HepG2 (cell line): ENCODE measurements at regions not wholly inside any gene's neighbourhood (a gene's known extent, or its start where the extent isn't known, plus 50 kb on each side); places are given as distances from the start of the nearest gene placed in this dataset.

Experiments
- ATAC-seq: fragments of 200-7000 bp; cut with Tn5 transposase; 3 replicates; pipeline ENCODE4 v1.9.1; 2020; ENCODE audit warnings: mild to moderate bottlenecking, moderate library complexity
- BruUV-seq: library from RNA; stranded (reverse); fragments of 400-500 nt; replicated peaks from 2 replicates; lab custom pipeline; 2021; lab: Mats Ljungman, UMichigan
- CTCF ChIA-PET: fragments of 300-600 bp; formaldehyde crosslinking; extraction: SDS; loops from one replicate; lab custom pipeline; 2021; ENCODE audit warnings: low total read pairs, inconsistent platforms, low intra/inter-chr PET ratio; lab: Yijun Ruan, JAX
- POLR2A ChIA-PET: fragments of 350-600 bp; sonication (Branson Sonifier 250); formaldehyde crosslinking; loops from one replicate; lab custom pipeline; 2020; ENCODE audit warnings: antibody characterized with exemption, inconsistent platforms; lab: Yijun Ruan, JAX
- DNase-seq: peaks from one replicate; pipeline ENCODE4 v3.0.0-alpha.2; 2015; ENCODE audit warnings: low spot score
- FAIRE-seq: peaks from 3 replicates; lab custom pipeline; 2011; peaks lifted over from hg19 to GRCh38; lab: Jason Lieb, UNC
- H2AFZ ChIP-seq: one replicate; pipeline ENCODE4 v1.6.1; 2011; ENCODE audit warnings: low read length, inconsistent platforms
- H3K27ac ChIP-seq: fragments of 300-600 bp; 3 replicates; pipeline ENCODE4 v1.8.0; 2011; ENCODE audit warnings: mixed run types, mild to moderate bottlenecking, mixed read lengths, low read length, inconsistent platforms; ENCODE audit not compliant: insufficient read depth; ENCODE audit errors: extremely low read length
- H3K27me3 ChIP-seq, 2 experiments: fragments of 200-600 bp in 1 of 2; 2 replicates in 1 of 2; 3 replicates in 1 of 2; pipeline versions ENCODE4 v1.6.0 to v1.8.0; 2011; ENCODE audit warnings: low read length in 2 of 2, mild to moderate bottlenecking in 2 of 2, moderate library complexity in 2 of 2, inconsistent platforms in 1 of 2; ENCODE audit not compliant: insufficient read depth in 2 of 2, control insufficient read depth in 1 of 2
- H3K36me3 ChIP-seq, 2 experiments: fragments of 200-600 bp in 1 of 2; replicated peaks in 1 of 2; 2 replicates in 1 of 2; 3 replicates in 1 of 2; pipeline versions ENCODE4 v1.5.1 to v1.8.0; 2011; ENCODE audit warnings: low read length in 2 of 2, inconsistent platforms in 1 of 2; ENCODE audit not compliant: insufficient read depth in 2 of 2, control insufficient read depth in 1 of 2
- H3K4me1 ChIP-seq: 2 replicates; pipeline ENCODE4 v1.5.1; 2012; ENCODE audit warnings: low read length, inconsistent platforms; ENCODE audit not compliant: insufficient read depth
- H3K4me2 ChIP-seq: 2 replicates; pipeline ENCODE4 v1.6.0; 2011; ENCODE audit warnings: low read depth, low read length, inconsistent platforms
- H3K4me3 ChIP-seq, 3 experiments: fragments of 200-600 bp in 1 of 3; sonication (generic), shearing (Covaris generic) in 1 of 3; replicated peaks in 1 of 3; 2 replicates each; pipeline ENCODE4 v1.5.1; 2011 to 2016; ENCODE audit warnings: low read length in 3 of 3, inconsistent platforms in 2 of 3, low read depth in 2 of 3, mild to moderate bottlenecking in 2 of 3, control low read depth in 1 of 3, mixed read lengths in 1 of 3; ENCODE audit not compliant: insufficient read depth in 1 of 3
- H3K79me2 ChIP-seq: one replicate; pipeline ENCODE4 v1.6.1; 2011; ENCODE audit warnings: low read length, inconsistent platforms; ENCODE audit not compliant: insufficient read depth
- H3K9ac ChIP-seq: 2 replicates; pipeline ENCODE4 v1.6.0; 2011; ENCODE audit warnings: mild to moderate bottlenecking, low read depth, low read length, inconsistent platforms; ENCODE audit not compliant: insufficient read depth
- H3K9me3 ChIP-seq: 2 replicates; pipeline ENCODE4 v1.5.1; 2012; ENCODE audit warnings: mild to moderate bottlenecking, low read length
- H4K20me1 ChIP-seq: 2 replicates; pipeline ENCODE4 v1.6.0; 2011; ENCODE audit warnings: inconsistent platforms, mild to moderate bottlenecking, low read length, moderate library complexity; ENCODE audit not compliant: insufficient read depth
- BORCS8-MEF2B ChIP-seq: sonication (generic); formaldehyde crosslinking; IDR thresholded peaks from 2 replicates; pipeline ENCODE4 v1.8.0; 2022; ENCODE audit warnings: mild to moderate bottlenecking, missing genetic modification reagents
- CREM ChIP-seq, 2 experiments: sonication (generic) in 1 of 2; formaldehyde crosslinking in 1 of 2; IDR thresholded peaks; 2 replicates each; pipeline versions ENCODE4 v1.4.0 to v1.6.1; 2016 to 2020; ENCODE audit warnings: antibody characterized with exemption in 1 of 2, mild to moderate bottlenecking in 1 of 2, missing genetic modification reagents in 1 of 2
- IRF2 ChIP-seq: IDR thresholded peaks from 2 replicates; pipeline ENCODE4 v1.6.1; 2018; ENCODE audit warnings: missing genetic modification reagents, missing compliant biosample characterization
- JUNB ChIP-seq: sonication (generic); formaldehyde crosslinking; IDR thresholded peaks from 2 replicates; pipeline ENCODE4 v1.8.0; 2022; ENCODE audit warnings: missing genetic modification reagents, mild to moderate bottlenecking, borderline replicate concordance
- NCOR1 ChIP-seq: fragments of 200-600 bp; sonication (generic); IDR thresholded peaks from 2 replicates; pipeline ENCODE4 v1.7.0; 2017; ENCODE audit warnings: antibody characterized with exemption, low read length, borderline replicate concordance
- POLR2G ChIP-seq: fragments of 200-400 bp; formaldehyde crosslinking; IDR thresholded peaks from 2 replicates; pipeline ENCODE4 v1.6.1; 2018; ENCODE audit warnings: mild to moderate bottlenecking, low read depth, low read length, moderate library complexity
- RARG ChIP-seq: sonication (generic); formaldehyde crosslinking; IDR thresholded peaks from 2 replicates; pipeline ENCODE4 v1.4.0; 2020; ENCODE audit warnings: low read depth, mild to moderate bottlenecking, missing genetic modification reagents
- ZFAT ChIP-seq: sonication (generic); formaldehyde crosslinking; conservative IDR thresholded peaks from 2 replicates; pipeline ENCODE4 v1.8.1; 2023; ENCODE audit warnings: missing genetic modification reagents, inconsistent platforms
- ZNF138 ChIP-seq: sonication (generic); formaldehyde crosslinking; IDR thresholded peaks from 2 replicates; pipeline ENCODE4 v1.5.0; 2020; ENCODE audit warnings: mild to moderate bottlenecking, low read depth, missing genetic modification reagents
- ZNF292 ChIP-seq: sonication (generic); formaldehyde crosslinking; IDR thresholded peaks from 2 replicates; pipeline ENCODE4 v1.8.1; 2022; ENCODE audit warnings: mild to moderate bottlenecking, low read depth, missing genetic modification reagents, borderline replicate concordance
- ZNF879 ChIP-seq: sonication (generic); formaldehyde crosslinking; IDR thresholded peaks from 2 replicates; pipeline ENCODE4 v1.8.1; 2023; ENCODE audit warnings: missing genetic modification reagents
- WGBS: methylation state at CpG from one replicate; pipeline ENCODE4 v1.1.6; 2017; ENCODE audit warnings: low lambda C conversion rate; 5-methylcytosine and 5-hydroxymethylcytosine counted together
- in situ Hi-C: cut with HindIII; loops from 2 replicates; pipeline ENCODE4 v1.10.0; 2017; ENCODE audit warnings: low pct_unique_long_range_greater_than_20kb; ENCODE audit not compliant: extremely low pct_ligation_motif_present
- intact Hi-C: fragments of 100-400 bp; cut with micrococcal nuclease; formaldehyde crosslinking; loops from one replicate; pipeline ENCODE4 v1.10.0; 2022; ENCODE audit not compliant: unreplicated experiment
- TF ChIP-seq, protein P1 (sequence below): sonication (generic); formaldehyde crosslinking; IDR thresholded peaks from 2 replicates; pipeline ENCODE4 v1.8.1; 2023; ENCODE audit warnings: mild to moderate bottlenecking, missing genetic modification reagents
- TF ChIP-seq, protein P2 (sequence below): sonication (generic); formaldehyde crosslinking; IDR thresholded peaks from 2 replicates; pipeline ENCODE4 v1.4.0; 2020; ENCODE audit warnings: missing genetic modification reagents
- TF ChIP-seq, protein P3 (sequence below): sonication (generic); formaldehyde crosslinking; IDR thresholded peaks from 2 replicates; pipeline ENCODE4 v1.4.0; 2020; ENCODE audit warnings: missing genetic modification reagents

GRCh38 chr5:147152086-147152485, 82.7 kb upstream of the STK32A start:
- intact Hi-C loops = no loop called here
- FAIRE-seq = no peak

More at GRCh38 chr5:147152086-147152485, 82.7 kb upstream of the STK32A start:
- DNase-seq = no peak
- H3K4me1 ChIP-seq = no peaks in the 10 kb centered on the region
- CTCF ChIA-PET = no interaction called here
- no peaks in the 10 kb centered on the region for H4K20me1 ChIP-seq
- BruUV-seq = no TSS peak
- no peak for ATAC-seq
- WGBS = 0% methylated on average over 1 of the region's 1 CpG
- H3K27ac ChIP-seq = no peak overlapping the region
- no peaks in the 10 kb centered on the region for H3K9me3 ChIP-seq
- H3K9ac ChIP-seq = no peak overlapping the region
- no peaks in the 10 kb centered on the region for H3K36me3 ChIP-seq
- POLR2A ChIA-PET = no interaction called here
- no peaks in the 10 kb centered on the region for H3K27me3 ChIP-seq
- no peaks in the 10 kb centered on the region for H3K79me2 ChIP-seq
- in situ Hi-C loops = no loop called here
- no peak overlapping the region for H3K4me3 ChIP-seq
- no peak overlapping the region for H3K4me2 ChIP-seq
- TF ChIP-seq IRF2 (CRISPR knock-in tag) (no peak), ZNF292 (CRISPR knock-in tag) (no peak), POLR2G (no peak), ZFAT (CRISPR knock-in tag) (no peak), ZNF138 (no peak), RARG (CRISPR knock-in tag) (no peak), JUNB (CRISPR knock-in tag) (no peak), BORCS8-MEF2B (no peak), ZNF879 (CRISPR knock-in tag) (no peak), CREM (IDR thresholded peaks at IDR 0.05) (no peak), CREM (CRISPR knock-in tag; IDR thresholded peaks at IDR 0.05) (no peak), NCOR1 (no peak)
- TF ChIP-seq, protein P1, sequence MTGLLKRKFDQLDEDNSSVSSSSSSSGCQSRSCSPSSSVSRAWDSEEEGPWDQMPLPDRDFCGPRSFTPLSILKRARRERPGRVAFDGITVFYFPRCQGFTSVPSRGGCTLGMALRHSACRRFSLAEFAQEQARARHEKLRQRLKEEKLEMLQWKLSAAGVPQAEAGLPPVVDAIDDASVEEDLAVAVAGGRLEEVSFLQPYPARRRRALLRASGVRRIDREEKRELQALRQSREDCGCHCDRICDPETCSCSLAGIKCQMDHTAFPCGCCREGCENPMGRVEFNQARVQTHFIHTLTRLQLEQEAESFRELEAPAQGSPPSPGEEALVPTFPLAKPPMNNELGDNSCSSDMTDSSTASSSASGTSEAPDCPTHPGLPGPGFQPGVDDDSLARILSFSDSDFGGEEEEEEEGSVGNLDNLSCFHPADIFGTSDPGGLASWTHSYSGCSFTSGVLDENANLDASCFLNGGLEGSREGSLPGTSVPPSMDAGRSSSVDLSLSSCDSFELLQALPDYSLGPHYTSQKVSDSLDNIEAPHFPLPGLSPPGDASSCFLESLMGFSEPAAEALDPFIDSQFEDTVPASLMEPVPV = no peak
- TF ChIP-seq, protein P2, sequence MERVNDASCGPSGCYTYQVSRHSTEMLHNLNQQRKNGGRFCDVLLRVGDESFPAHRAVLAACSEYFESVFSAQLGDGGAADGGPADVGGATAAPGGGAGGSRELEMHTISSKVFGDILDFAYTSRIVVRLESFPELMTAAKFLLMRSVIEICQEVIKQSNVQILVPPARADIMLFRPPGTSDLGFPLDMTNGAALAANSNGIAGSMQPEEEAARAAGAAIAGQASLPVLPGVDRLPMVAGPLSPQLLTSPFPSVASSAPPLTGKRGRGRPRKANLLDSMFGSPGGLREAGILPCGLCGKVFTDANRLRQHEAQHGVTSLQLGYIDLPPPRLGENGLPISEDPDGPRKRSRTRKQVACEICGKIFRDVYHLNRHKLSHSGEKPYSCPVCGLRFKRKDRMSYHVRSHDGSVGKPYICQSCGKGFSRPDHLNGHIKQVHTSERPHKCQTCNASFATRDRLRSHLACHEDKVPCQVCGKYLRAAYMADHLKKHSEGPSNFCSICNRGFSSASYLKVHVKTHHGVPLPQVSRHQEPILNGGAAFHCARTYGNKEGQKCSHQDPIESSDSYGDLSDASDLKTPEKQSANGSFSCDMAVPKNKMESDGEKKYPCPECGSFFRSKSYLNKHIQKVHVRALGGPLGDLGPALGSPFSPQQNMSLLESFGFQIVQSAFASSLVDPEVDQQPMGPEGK (CRISPR knock-in tag) = no peak
- TF ChIP-seq, protein P3, sequence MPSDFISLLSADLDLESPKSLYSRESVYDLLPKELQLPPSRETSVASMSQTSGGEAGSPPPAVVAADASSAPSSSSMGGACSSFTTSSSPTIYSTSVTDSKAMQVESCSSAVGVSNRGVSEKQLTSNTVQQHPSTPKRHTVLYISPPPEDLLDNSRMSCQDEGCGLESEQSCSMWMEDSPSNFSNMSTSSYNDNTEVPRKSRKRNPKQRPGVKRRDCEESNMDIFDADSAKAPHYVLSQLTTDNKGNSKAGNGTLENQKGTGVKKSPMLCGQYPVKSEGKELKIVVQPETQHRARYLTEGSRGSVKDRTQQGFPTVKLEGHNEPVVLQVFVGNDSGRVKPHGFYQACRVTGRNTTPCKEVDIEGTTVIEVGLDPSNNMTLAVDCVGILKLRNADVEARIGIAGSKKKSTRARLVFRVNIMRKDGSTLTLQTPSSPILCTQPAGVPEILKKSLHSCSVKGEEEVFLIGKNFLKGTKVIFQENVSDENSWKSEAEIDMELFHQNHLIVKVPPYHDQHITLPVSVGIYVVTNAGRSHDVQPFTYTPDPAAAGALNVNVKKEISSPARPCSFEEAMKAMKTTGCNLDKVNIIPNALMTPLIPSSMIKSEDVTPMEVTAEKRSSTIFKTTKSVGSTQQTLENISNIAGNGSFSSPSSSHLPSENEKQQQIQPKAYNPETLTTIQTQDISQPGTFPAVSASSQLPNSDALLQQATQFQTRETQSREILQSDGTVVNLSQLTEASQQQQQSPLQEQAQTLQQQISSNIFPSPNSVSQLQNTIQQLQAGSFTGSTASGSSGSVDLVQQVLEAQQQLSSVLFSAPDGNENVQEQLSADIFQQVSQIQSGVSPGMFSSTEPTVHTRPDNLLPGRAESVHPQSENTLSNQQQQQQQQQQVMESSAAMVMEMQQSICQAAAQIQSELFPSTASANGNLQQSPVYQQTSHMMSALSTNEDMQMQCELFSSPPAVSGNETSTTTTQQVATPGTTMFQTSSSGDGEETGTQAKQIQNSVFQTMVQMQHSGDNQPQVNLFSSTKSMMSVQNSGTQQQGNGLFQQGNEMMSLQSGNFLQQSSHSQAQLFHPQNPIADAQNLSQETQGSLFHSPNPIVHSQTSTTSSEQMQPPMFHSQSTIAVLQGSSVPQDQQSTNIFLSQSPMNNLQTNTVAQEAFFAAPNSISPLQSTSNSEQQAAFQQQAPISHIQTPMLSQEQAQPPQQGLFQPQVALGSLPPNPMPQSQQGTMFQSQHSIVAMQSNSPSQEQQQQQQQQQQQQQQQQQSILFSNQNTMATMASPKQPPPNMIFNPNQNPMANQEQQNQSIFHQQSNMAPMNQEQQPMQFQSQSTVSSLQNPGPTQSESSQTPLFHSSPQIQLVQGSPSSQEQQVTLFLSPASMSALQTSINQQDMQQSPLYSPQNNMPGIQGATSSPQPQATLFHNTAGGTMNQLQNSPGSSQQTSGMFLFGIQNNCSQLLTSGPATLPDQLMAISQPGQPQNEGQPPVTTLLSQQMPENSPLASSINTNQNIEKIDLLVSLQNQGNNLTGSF (CRISPR knock-in tag) = no peak
- no peak overlapping the region for H2AFZ ChIP-seq
